ENCODE measurements at regions not wholly inside any gene's neighbourhood (a gene's known extent, or its start where the extent isn't known, plus 50 kb on each side); places are given as distances from the start of the nearest gene placed in this dataset.

GRCh38 chr5:119896826-119897536 is 267.6 kb downstream of the FAM170A start:
- peak; percentile 24 for DNase-seq
- Histone ChIP-seq H3K27ac (no peak overlapping the region), H3K36me3 (no peaks in the 10 kb centered on the region)

GRCh38 chr5:119897537-119898370 is 268.4 kb downstream of the FAM170A start:
- no peak for TF ChIP-seq CTCF (IDR thresholded peaks at IDR 0.05)
- no peak for DNase-seq
- no peaks in the 10 kb centered on the region for H3K36me3 ChIP-seq
- no peaks in the 10 kb centered on the region for H3K9me3 ChIP-seq
- no peaks in the 10 kb centered on the region for H3K4me1 ChIP-seq
- no peak overlapping the region for H3K27ac ChIP-seq
- H3K27me3 ChIP-seq = no peaks in the 10 kb centered on the region
- intact Hi-C loops (cut with DNase I) = no loop called here
- no peak overlapping the region for H3K4me3 ChIP-seq
- H3K9ac ChIP-seq (ENCODE audit: low read depth in 2 of 2, low read length in 2 of 2) = no peak overlapping the region

More at GRCh38 chr5:119896826-119897536, 267.6 kb downstream of the FAM170A start:
- intact Hi-C loops (cut with DNase I) = no loop called here
- TF ChIP-seq CTCF (IDR thresholded peaks at IDR 0.05) = no peak
- H3K27me3 ChIP-seq = no peaks in the 10 kb centered on the region
- H3K9ac ChIP-seq (ENCODE audit: low read depth in 2 of 2, low read length in 2 of 2) = no peak overlapping the region
- no peak overlapping the region for H3K4me3 ChIP-seq
- no peaks in the 10 kb centered on the region for H3K4me1 ChIP-seq
- no peaks in the 10 kb centered on the region for H3K9me3 ChIP-seq

GRCh38 chr5:119899981-119900380 is 270.6 kb downstream of the FAM170A start:
- H3K36me3 ChIP-seq = no peaks in the 10 kb centered on the region
- no peaks in the 10 kb centered on the region for H3K27me3 ChIP-seq
- no peak for DNase-seq
- no peaks in the 10 kb centered on the region for H3K9me3 ChIP-seq
- no peaks in the 10 kb centered on the region for H3K4me1 ChIP-seq
- no peak overlapping the region for H3K4me3 ChIP-seq
- H3K27ac ChIP-seq = no peak overlapping the region
- intact Hi-C loops (cut with DNase I) = no loop called here
- H3K9ac ChIP-seq (ENCODE audit: low read depth in 2 of 2, low read length in 2 of 2) = no peak overlapping the region
- TF ChIP-seq CTCF (IDR thresholded peaks at IDR 0.05) = no peak

GRCh38 chr5:119902593-119902992 is 273.2 kb downstream of the FAM170A start:
- no peak for DNase-seq
- no peaks in the 10 kb centered on the region for H3K36me3 ChIP-seq
- no peaks in the 10 kb centered on the region for H3K27me3 ChIP-seq

GRCh38 chr5:119913425-119913824 is 284.1 kb downstream of the FAM170A start:
- DNase-seq = no peak
- no peak overlapping the region for H3K4me3 ChIP-seq
- no peaks in the 10 kb centered on the region for H3K27me3 ChIP-seq
- TF ChIP-seq CTCF (IDR thresholded peaks at IDR 0.05) = no peak
- no peaks in the 10 kb centered on the region for H3K36me3 ChIP-seq
- intact Hi-C loops (cut with DNase I) = no loop called here
- H3K9me3 ChIP-seq = no peaks in the 10 kb centered on the region
- no peak overlapping the region for H3K27ac ChIP-seq
- no peaks in the 10 kb centered on the region for H3K4me1 ChIP-seq
- H3K9ac ChIP-seq (ENCODE audit: low read depth in 2 of 2, low read length in 2 of 2) = no peak overlapping the region

More at GRCh38 chr5:119902593-119902992, 273.2 kb downstream of the FAM170A start:
- H3K4me1 ChIP-seq = no peaks in the 10 kb centered on the region
- H3K9ac ChIP-seq (ENCODE audit: low read depth in 2 of 2, low read length in 2 of 2) = no peak overlapping the region
- intact Hi-C loops (cut with DNase I) = no loop called here
- no peak for TF ChIP-seq CTCF (IDR thresholded peaks at IDR 0.05)
- no peaks in the 10 kb centered on the region for H3K9me3 ChIP-seq
- H3K4me3 ChIP-seq = no peak overlapping the region
- H3K27ac ChIP-seq = no peak overlapping the region

Data from colonic mucosa (tissue), 4 donors.